SK-N-MC (cell line): ENCODE measurements at regions not wholly inside any gene's neighbourhood (a gene's known extent, or its start where the extent isn't known, plus 50 kb on each side); places are given as distances from the start of the nearest gene placed in this dataset.

Source experiments
- EZH2 ChIP-seq: fragments of 200-600 bp; sonication (generic); IDR thresholded peaks from one replicate; pipeline ENCODE4 v1.6.1; 2017; ENCODE audit warnings: antibody characterized with exemption
- POLR2AphosphoS5 ChIP-seq: IDR thresholded peaks from 2 replicates; pipeline ENCODE4 v1.6.1; 2012; ENCODE audit warnings: mild to moderate bottlenecking, low read depth, low read length, borderline replicate concordance

DNA sequence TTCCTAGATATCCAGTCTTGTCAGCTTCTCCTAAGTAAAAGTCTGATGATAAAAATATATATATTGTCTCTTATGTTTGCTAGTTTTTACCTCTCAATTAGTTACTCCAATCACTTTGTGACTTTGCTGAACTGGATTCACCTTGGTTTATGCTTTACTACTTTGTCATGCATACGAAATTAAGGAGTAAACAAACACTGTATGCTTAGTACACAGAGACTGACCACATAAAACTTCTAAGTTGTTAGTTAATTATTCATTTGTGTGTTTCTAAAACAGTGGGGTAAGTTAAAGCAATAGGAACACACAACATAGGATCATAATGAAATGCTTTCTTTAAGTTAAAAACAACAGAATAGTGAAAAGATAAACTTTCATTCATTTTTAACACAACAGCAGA is 877.3 kb upstream of the MAP3K7 start:
- no peak for TF ChIP-seq POLR2AphosphoS5
- no peak for TF ChIP-seq EZH2
